Esophagus muscularis mucosa (tissue), 4 donors: ENCODE measurements at regions not wholly inside any gene's neighbourhood (a gene's known extent, or its start where the extent isn't known, plus 50 kb on each side); places are given as distances from the start of the nearest gene placed in this dataset.

ENCODE experiments used
- DNase-seq: peaks from one replicate; pipeline ENCODE4 v3.0.0-alpha.2; 2017; ENCODE audit errors: extremely low spot score
- H3K27ac ChIP-seq, 4 donors: fragments of 200-600 bp; sonication (generic); replicated peaks in 1 of 4; 1 replicate in 3 of 4; 2 replicates in 1 of 4; pipeline ENCODE4 v1.5.1; 2016 to 2019; ENCODE audit warnings: mild to moderate bottlenecking in 1 of 4
- H3K27me3 ChIP-seq, 4 donors: fragments of 200-600 bp; sonication (generic); one replicate each; pipeline versions ENCODE4 v1.5.1 to v1.6.0; 2016 to 2019
- H3K36me3 ChIP-seq, 4 donors: fragments of 200-600 bp; sonication (generic); one replicate each; pipeline ENCODE4 v1.5.1; 2016 to 2019
- H3K4me1 ChIP-seq, 4 donors: fragments of 200-600 bp; sonication (generic); one replicate each; pipeline ENCODE4 v1.5.1; 2016 to 2019
- H3K4me3 ChIP-seq, 4 donors: fragments of 200-600 bp; sonication (generic); 1 replicate in 2 of 4; 2 replicates in 2 of 4; pipeline ENCODE4 v1.5.1; 2016 to 2019; ENCODE audit warnings: mild to moderate bottlenecking in 4 of 4, moderate library complexity in 1 of 4
- H3K9me3 ChIP-seq, 4 donors: fragments of 200-600 bp; sonication (generic); 1 replicate in 3 of 4; 2 replicates in 1 of 4; pipeline ENCODE4 v1.5.1; 2016 to 2019
- EP300 ChIP-seq: sonication (generic); formaldehyde crosslinking; IDR thresholded peaks from one replicate; pipeline ENCODE4 v1.6.1; 2017; ENCODE audit warnings: antibody characterized with exemption
- POLR2A ChIP-seq: fragments of 450-650 bp; IDR thresholded peaks from one replicate; pipeline ENCODE4 v1.6.1; 2017; ENCODE audit warnings: antibody characterized with exemption, moderate library complexity, mild to moderate bottlenecking, low read depth
- POLR2AphosphoS5 ChIP-seq, 2 donors: sonication (generic); formaldehyde crosslinking; IDR thresholded peaks; one replicate each; pipeline ENCODE4 v1.6.1; 2017; ENCODE audit warnings: antibody characterized with exemption in 2 of 2
- WGBS: methylation state at CpG from one replicate; pipeline ENCODE4 v1.1.5; 2018; 5-methylcytosine and 5-hydroxymethylcytosine counted together
- intact Hi-C: fragments of 100-400 bp; cut with DNase I; formaldehyde crosslinking; loops from one replicate; pipeline ENCODE4 v1.15.1; 2023
- TF ChIP-seq, protein P1 (sequence below), 3 experiments: fragments of 200-600 bp in 2 of 3; fragments of 450-650 bp in 1 of 3; sonication (generic) in 2 of 3; IDR thresholded peaks; one replicate each; pipeline ENCODE4 v1.5.1; 2017 to 2019; ENCODE audit warnings: antibody characterized with exemption in 3 of 3, mild to moderate bottlenecking in 2 of 3, moderate library complexity in 1 of 3

DNA sequence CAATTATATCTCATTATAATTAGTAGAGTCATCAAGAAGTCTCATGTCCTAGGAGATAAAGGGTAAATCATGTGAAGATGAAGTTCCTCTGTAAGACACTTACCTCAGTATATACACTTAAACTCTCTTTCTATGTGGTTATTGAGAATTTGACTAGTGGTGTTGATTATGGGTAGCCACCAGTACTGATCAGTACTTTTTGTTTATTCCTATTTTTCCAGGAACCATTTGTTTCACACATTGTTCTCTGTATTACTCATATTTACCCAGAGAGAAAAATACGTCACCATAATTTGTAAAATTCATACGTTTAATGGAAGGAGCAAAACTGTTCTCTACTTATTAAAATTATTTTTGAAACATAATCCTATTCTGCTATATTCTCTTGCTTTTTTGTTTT is 55.8 kb upstream of the PRDM8 start:
- Histone ChIP-seq H3K4me3 (no peak overlapping the region), H3K36me3 (no peaks in the 10 kb centered on the region), H3K27me3 (no peaks in the 10 kb centered on the region), H3K4me1 (no peaks in the 10 kb centered on the region), H3K27ac (no peak overlapping the region), H3K9me3 (peaks cover 0 to 4% (median 0%) of the 10 kb centered on the region in 4 donors)
- no peak for TF ChIP-seq POLR2AphosphoS5 (IDR thresholded peaks at IDR 0.05)
- no peak for TF ChIP-seq POLR2A
- TF ChIP-seq, protein P1, sequence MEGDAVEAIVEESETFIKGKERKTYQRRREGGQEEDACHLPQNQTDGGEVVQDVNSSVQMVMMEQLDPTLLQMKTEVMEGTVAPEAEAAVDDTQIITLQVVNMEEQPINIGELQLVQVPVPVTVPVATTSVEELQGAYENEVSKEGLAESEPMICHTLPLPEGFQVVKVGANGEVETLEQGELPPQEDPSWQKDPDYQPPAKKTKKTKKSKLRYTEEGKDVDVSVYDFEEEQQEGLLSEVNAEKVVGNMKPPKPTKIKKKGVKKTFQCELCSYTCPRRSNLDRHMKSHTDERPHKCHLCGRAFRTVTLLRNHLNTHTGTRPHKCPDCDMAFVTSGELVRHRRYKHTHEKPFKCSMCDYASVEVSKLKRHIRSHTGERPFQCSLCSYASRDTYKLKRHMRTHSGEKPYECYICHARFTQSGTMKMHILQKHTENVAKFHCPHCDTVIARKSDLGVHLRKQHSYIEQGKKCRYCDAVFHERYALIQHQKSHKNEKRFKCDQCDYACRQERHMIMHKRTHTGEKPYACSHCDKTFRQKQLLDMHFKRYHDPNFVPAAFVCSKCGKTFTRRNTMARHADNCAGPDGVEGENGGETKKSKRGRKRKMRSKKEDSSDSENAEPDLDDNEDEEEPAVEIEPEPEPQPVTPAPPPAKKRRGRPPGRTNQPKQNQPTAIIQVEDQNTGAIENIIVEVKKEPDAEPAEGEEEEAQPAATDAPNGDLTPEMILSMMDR (IDR thresholded peaks at IDR 0.05): no peak
- no peak for TF ChIP-seq EP300
- intact Hi-C loops: no loop called here
- 94% methylated on average over 2 of the region's 2 CpGs for WGBS
- DNase-seq: no peak

DNA sequence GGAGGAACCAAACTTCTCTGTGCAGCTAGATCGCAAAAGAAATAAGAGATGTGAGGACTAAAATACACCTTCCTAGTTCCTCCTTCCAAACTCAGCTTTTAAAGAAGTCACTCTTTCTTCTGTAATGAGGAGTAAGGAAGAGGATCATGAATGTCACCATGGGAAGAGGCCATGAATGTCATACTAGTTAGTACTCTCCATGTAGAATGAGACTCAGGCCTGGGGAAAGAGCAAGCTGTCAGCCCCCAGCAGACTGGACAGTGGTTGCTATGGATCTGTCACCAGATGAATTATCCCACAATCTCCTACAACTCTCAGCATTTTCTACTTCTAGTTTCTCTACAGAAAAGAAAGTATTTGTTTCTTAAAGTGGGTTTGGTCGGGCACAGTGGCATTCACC is 57.1 kb upstream of the PRDM8 start:
- Histone ChIP-seq H3K4me1 (no peaks in the 10 kb centered on the region), H3K9me3 (peaks cover 0 to 4% (median 0%) of the 10 kb centered on the region in 4 donors), H3K27ac (no peak overlapping the region), H3K36me3 (no peaks in the 10 kb centered on the region), H3K27me3 (no peaks in the 10 kb centered on the region), H3K4me3 (no peak overlapping the region)
- 88% methylated on average over 2 of the region's 2 CpGs for WGBS
- DNase-seq: no peak
- intact Hi-C loops: no loop called here
- no peak for TF ChIP-seq EP300
- TF ChIP-seq, protein P1 (IDR thresholded peaks at IDR 0.05): no peak
- no peak for TF ChIP-seq POLR2AphosphoS5 (IDR thresholded peaks at IDR 0.05)
- TF ChIP-seq POLR2A: no peak

DNA sequence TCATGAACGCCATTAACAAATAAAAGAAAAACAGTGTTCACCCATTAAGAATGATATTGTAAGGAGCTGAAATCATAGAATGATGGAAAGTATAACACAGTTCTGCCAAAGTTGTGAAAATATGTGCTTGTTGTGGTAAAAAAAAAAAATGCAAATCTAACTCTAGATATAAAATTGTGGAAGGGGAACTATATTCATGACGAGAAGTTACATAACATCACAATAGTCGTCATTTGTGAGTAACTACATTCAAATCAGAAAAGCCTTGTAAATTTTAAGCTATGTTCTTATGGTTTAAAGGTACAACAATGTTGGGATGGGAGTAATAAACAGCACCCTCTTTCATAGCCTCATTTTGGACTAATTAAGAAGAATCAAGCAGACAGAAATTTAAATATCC is 57.6 kb upstream of the PRDM8 start:
- DNase-seq: no peak
- H3K4me3 ChIP-seq: no peak overlapping the region
- no peak overlapping the region for H3K27ac ChIP-seq
- WGBS: 90% methylated on average over 3 of the region's 3 CpGs
- intact Hi-C loops: no loop called here
- peaks cover 0 to 4% (median 0%) of the 10 kb centered on the region in 4 donors for H3K9me3 ChIP-seq
- TF ChIP-seq EP300 (no peak), POLR2AphosphoS5 (IDR thresholded peaks at IDR 0.05) (no peak), POLR2A (no peak)
- TF ChIP-seq, protein P1 (IDR thresholded peaks at IDR 0.05): no peak
- no peaks in the 10 kb centered on the region for H3K36me3 ChIP-seq
- H3K4me1 ChIP-seq: no peaks in the 10 kb centered on the region
- H3K27me3 ChIP-seq: no peaks in the 10 kb centered on the region

DNA sequence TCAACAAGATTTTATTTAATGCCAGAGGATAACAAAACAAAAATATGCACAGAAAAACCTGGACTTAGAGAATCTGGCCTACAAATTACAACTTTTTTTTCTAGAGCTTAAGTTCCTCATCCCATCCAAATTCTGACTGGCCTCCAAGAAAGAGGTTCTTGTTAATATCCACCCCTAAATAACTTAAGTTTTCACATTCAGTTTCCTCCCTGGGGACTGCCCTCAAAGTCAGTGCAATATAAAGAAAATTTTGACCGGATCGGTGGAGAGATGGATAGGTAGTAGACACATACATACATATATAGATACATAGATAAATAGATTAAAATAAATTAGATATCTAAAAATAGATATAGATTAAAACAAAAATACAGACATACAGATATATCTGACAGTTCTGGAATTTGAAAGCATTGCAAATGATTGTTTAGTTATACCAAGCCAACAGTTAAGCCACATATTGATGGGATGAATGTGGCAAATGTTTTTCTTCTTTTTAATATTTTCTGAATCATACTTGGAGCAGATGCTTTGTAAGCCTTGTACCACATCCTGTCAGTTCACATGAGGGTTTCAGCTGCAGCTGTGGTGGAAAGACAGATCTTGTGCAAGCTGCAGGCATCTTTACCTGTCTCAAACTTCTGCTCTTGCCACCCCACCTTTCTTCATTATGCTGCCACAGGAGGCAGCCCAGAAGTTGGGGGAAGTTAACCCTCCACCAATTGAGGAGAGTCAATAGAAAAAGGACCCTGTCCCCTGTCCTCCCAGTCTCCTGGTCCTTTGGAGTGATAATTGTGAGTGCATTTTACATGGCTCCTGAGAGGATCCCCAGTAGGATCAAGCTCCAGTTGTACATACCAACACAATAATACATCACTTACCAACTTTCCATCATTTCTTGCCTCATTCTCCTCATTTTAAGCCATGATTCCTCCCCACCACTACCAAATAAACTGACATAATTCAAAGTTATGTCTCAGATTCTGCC is 58.5 kb upstream of the PRDM8 start:
- H3K27ac ChIP-seq: no peak overlapping the region
- intact Hi-C loops: no loop called here
- WGBS: 76% methylated on average over 2 of the region's 2 CpGs
- H3K27me3 ChIP-seq: no peaks in the 10 kb centered on the region
- TF ChIP-seq POLR2AphosphoS5 (IDR thresholded peaks at IDR 0.05) (no peak), POLR2A (no peak), EP300 (no peak)
- TF ChIP-seq, protein P1 (IDR thresholded peaks at IDR 0.05): no peak
- no peak overlapping the region for H3K4me3 ChIP-seq
- no peak for DNase-seq
- H3K36me3 ChIP-seq: no peaks in the 10 kb centered on the region
- peaks cover 0 to 4% (median 0%) of the 10 kb centered on the region in 4 donors for H3K9me3 ChIP-seq
- no peaks in the 10 kb centered on the region for H3K4me1 ChIP-seq
